ENCODE measurements at regions not wholly inside any gene's neighbourhood (a gene's known extent, or its start where the extent isn't known, plus 50 kb on each side); places are given as distances from the start of the nearest gene placed in this dataset.

DNA sequence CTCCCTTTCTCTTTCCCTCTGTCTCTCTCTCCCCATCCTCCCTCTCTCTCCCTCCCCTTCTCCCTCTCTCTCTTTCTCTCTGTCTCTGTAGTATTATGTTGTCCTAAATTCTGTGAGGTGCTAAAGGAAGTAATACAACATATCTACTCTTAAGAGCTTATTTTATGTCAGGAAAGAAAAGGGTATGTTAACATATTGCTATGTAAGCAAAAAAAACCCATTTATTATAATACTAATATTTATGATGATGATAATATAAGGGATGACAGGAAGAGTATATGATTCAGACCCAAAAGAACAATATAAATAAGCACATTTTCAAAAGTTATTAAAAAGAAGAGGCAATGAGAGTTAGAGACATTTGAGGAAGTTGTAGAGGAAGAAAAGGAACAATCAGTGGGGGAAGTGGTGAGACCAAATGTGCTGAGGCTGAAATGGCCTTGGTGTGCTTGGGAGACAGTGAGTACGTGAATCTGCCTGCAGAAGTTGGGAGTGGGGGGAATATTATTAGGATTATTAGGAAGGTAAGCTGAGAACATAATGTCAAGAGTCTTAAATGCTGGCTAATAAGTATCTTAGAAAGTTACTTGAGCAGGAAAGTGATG lies 303.6 kb upstream of the FERMT1 start:
- H3K27ac ChIP-seq (ENCODE audit: extremely low read depth, low read depth, low read length) = no peak overlapping the region
- no peaks in the 10 kb centered on the region for H3K9me3 ChIP-seq (ENCODE audit: control insufficient read depth, insufficient read depth, low read depth, low read length)
- H3K4me3 ChIP-seq (ENCODE audit: low read depth, low read length) = no peak overlapping the region
- no peaks in the 10 kb centered on the region for H3K4me1 ChIP-seq (ENCODE audit: control insufficient read depth, insufficient read depth, low read length)
- H3K36me3 ChIP-seq (ENCODE audit: control insufficient read depth in 2 of 2, insufficient read depth in 1 of 2, low read length in 2 of 2) = no peaks in the 10 kb centered on the region
- ChIA-PET CTCF (no interaction called here), POLR2A (no interaction called here)
- TF ChIP-seq, protein P1, sequence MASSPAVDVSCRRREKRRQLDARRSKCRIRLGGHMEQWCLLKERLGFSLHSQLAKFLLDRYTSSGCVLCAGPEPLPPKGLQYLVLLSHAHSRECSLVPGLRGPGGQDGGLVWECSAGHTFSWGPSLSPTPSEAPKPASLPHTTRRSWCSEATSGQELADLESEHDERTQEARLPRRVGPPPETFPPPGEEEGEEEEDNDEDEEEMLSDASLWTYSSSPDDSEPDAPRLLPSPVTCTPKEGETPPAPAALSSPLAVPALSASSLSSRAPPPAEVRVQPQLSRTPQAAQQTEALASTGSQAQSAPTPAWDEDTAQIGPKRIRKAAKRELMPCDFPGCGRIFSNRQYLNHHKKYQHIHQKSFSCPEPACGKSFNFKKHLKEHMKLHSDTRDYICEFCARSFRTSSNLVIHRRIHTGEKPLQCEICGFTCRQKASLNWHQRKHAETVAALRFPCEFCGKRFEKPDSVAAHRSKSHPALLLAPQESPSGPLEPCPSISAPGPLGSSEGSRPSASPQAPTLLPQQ (tag by site-specific recombination; IDR thresholded peaks at IDR 0.05) = no peak
- TF ChIP-seq, protein P2, sequence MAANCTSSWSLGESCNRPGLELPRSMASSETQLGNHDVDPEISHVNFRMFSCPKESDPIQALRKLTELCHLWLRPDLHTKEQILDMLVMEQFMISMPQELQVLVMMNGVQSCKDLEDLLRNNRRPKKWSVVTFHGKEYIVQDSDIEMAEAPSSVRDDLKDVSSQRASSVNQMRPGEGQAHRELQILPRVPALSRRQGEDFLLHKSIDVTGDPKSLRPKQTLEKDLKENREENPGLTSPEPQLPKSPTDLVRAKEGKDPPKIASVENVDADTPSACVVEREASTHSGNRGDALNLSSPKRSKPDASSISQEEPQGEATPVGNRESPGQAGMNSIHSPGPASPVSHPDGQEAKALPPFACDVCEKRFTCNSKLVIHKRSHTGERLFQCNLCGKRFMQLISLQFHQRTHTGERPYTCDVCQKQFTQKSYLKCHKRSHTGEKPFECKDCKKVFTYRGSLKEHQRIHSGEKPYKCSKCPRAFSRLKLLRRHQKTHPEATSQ (tag by site-specific recombination; IDR thresholded peaks at IDR 0.05) = no peak
- no peak for TF ChIP-seq ZSCAN30 (tag by site-specific recombination; IDR thresholded peaks at IDR 0.05)
- TF ChIP-seq ZNF146 (tag by site-specific recombination; IDR thresholded peaks at IDR 0.05) = no peak
- TF ChIP-seq, protein P3, sequence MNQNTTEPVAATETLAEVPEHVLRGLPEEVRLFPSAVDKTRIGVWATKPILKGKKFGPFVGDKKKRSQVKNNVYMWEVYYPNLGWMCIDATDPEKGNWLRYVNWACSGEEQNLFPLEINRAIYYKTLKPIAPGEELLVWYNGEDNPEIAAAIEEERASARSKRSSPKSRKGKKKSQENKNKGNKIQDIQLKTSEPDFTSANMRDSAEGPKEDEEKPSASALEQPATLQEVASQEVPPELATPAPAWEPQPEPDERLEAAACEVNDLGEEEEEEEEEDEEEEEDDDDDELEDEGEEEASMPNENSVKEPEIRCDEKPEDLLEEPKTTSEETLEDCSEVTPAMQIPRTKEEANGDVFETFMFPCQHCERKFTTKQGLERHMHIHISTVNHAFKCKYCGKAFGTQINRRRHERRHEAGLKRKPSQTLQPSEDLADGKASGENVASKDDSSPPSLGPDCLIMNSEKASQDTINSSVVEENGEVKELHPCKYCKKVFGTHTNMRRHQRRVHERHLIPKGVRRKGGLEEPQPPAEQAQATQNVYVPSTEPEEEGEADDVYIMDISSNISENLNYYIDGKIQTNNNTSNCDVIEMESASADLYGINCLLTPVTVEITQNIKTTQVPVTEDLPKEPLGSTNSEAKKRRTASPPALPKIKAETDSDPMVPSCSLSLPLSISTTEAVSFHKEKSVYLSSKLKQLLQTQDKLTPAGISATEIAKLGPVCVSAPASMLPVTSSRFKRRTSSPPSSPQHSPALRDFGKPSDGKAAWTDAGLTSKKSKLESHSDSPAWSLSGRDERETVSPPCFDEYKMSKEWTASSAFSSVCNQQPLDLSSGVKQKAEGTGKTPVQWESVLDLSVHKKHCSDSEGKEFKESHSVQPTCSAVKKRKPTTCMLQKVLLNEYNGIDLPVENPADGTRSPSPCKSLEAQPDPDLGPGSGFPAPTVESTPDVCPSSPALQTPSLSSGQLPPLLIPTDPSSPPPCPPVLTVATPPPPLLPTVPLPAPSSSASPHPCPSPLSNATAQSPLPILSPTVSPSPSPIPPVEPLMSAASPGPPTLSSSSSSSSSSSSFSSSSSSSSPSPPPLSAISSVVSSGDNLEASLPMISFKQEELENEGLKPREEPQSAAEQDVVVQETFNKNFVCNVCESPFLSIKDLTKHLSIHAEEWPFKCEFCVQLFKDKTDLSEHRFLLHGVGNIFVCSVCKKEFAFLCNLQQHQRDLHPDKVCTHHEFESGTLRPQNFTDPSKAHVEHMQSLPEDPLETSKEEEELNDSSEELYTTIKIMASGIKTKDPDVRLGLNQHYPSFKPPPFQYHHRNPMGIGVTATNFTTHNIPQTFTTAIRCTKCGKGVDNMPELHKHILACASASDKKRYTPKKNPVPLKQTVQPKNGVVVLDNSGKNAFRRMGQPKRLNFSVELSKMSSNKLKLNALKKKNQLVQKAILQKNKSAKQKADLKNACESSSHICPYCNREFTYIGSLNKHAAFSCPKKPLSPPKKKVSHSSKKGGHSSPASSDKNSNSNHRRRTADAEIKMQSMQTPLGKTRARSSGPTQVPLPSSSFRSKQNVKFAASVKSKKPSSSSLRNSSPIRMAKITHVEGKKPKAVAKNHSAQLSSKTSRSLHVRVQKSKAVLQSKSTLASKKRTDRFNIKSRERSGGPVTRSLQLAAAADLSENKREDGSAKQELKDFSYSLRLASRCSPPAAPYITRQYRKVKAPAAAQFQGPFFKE (tag by site-specific recombination; IDR thresholded peaks at IDR 0.05; ENCODE audit: borderline replicate concordance) = no peak
- TF ChIP-seq ZNF274 (IDR thresholded peaks at IDR 0.05; ENCODE audit: low read length) = no peak
- TF ChIP-seq ZNF274 (tag by site-specific recombination; IDR thresholded peaks at IDR 0.05; ENCODE audit: borderline replicate concordance) = no peak
- TF ChIP-seq ZXDB (tag by site-specific recombination; IDR thresholded peaks at IDR 0.05) = no peak

GRCh38 chr20:6421321-6422248 lies 298.8 kb upstream of the FERMT1 start:
- POLR2A ChIA-PET = no interaction called here
- no peak overlapping the region for H3K27ac ChIP-seq (ENCODE audit: extremely low read depth, low read depth, low read length)
- H3K4me1 ChIP-seq (ENCODE audit: control insufficient read depth, insufficient read depth, low read length) = peaks cover 7% of the 10 kb centered on the region
- H3K4me3 ChIP-seq (ENCODE audit: low read depth, low read length) = no peak overlapping the region
- CTCF ChIA-PET = interaction anchor here (0.7 to 1.1 kb wide), 2 partner anchors 10 to 15 kb away, joined by 3 to 4 read pairs; no protein-coding TSS in a partner anchor
- no peaks in the 10 kb centered on the region for H3K9me3 ChIP-seq (ENCODE audit: control insufficient read depth, insufficient read depth, low read depth, low read length)
- no peaks in the 10 kb centered on the region for H3K36me3 ChIP-seq (ENCODE audit: control insufficient read depth in 2 of 2, insufficient read depth in 1 of 2, low read length in 2 of 2)
- no peak for TF ChIP-seq ZNF416 (tag by site-specific recombination; IDR thresholded peaks at IDR 0.05)
- no peak for TF ChIP-seq GLI2 (tag by site-specific recombination; IDR thresholded peaks at IDR 0.05; ENCODE audit: borderline replicate concordance, low read depth)
- TF ChIP-seq ZNF214 (tag by site-specific recombination; IDR thresholded peaks at IDR 0.05; ENCODE audit: borderline replicate concordance) = no peak
- no peak for TF ChIP-seq ZNF169 (tag by site-specific recombination; IDR thresholded peaks at IDR 0.05)
- TF ChIP-seq IKZF3 (tag by site-specific recombination; IDR thresholded peaks at IDR 0.05) = no peak
- TF ChIP-seq ZNF747 (tag by site-specific recombination; IDR thresholded peaks at IDR 0.05) = no peak
- TF ChIP-seq ZSCAN18 (tag by site-specific recombination; IDR thresholded peaks at IDR 0.05) = no peak
- no peak for TF ChIP-seq ZNF121 (tag by site-specific recombination; IDR thresholded peaks at IDR 0.05)
- no peak for TF ChIP-seq ZNF280C (tag by site-specific recombination; IDR thresholded peaks at IDR 0.05)
- no peak for TF ChIP-seq ZNF248 (tag by site-specific recombination; IDR thresholded peaks at IDR 0.05)
- no peak for TF ChIP-seq ZNF670 (tag by site-specific recombination; IDR thresholded peaks at IDR 0.05; ENCODE audit: low read depth)
